Ascending aorta (tissue), 2 donors: ENCODE measurements at regions not wholly inside any gene's neighbourhood (a gene's known extent, or its start where the extent isn't known, plus 50 kb on each side); places are given as distances from the start of the nearest gene placed in this dataset.

Experiments
- DNase-seq, 2 donors: peaks; one replicate each; pipeline ENCODE4 v3.0.0-alpha.2; 2019; ENCODE audit warnings: low spot score in 2 of 2
- H3K27ac ChIP-seq, 2 donors: fragments of 200-600 bp; sonication (generic); one replicate each; pipeline ENCODE4 v1.5.1; 2016 to 2017; ENCODE audit warnings: mild to moderate bottlenecking in 1 of 2
- H3K27me3 ChIP-seq: fragments of 200-600 bp; sonication (generic); one replicate; pipeline ENCODE4 v1.5.1; 2017
- H3K36me3 ChIP-seq, 2 donors: fragments of 200-600 bp; sonication (generic); one replicate each; pipeline ENCODE4 v1.5.1; 2016
- H3K4me1 ChIP-seq, 2 donors: fragments of 200-600 bp; sonication (generic); one replicate each; pipeline ENCODE4 v1.5.1; 2016 to 2017; ENCODE audit warnings: mild to moderate bottlenecking in 1 of 2
- H3K4me3 ChIP-seq, 2 donors: fragments of 200-600 bp; sonication (generic); one replicate each; pipeline ENCODE4 v1.5.1; 2016 to 2017; ENCODE audit warnings: mild to moderate bottlenecking in 1 of 2
- H3K9me3 ChIP-seq, 2 donors: fragments of 200-600 bp; sonication (generic); one replicate each; pipeline ENCODE4 v1.5.1; 2016
- intact Hi-C: fragments of 100-400 bp; cut with DNase I; formaldehyde crosslinking; loops from one replicate; pipeline ENCODE4 v1.15.1; 2023
- TF ChIP-seq, protein P1 (sequence below), 3 experiments: fragments of 200-600 bp in 2 of 3; fragments of 450-650 bp in 1 of 3; sonication (generic) in 2 of 3; IDR thresholded peaks; one replicate each; pipeline ENCODE4 v1.5.1; 2016 to 2019; ENCODE audit warnings: antibody characterized with exemption in 3 of 3, mild to moderate bottlenecking in 1 of 3, moderate library complexity in 1 of 3

DNA sequence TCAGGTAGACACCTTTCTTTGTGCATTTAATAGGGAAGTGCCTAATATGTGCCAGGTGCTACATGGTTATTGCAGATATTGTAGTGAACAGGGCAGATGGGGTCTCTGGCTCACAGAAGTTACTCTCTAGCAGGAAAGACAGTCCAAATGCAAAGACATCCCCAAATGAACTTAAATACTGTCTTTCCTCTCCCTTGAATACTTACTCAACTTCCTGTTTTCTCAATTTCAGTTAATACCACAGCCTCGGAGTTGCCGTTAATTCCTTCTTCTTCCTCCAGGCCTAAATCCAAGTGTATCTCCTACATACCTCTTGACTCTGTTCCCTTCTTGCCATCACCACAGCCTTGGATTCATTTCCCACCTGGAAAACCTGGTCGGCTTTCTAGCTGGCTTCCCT lies 134.3 kb upstream of the SESN3 start:
- DNase-seq, result no peak
- Histone ChIP-seq H3K36me3 (no peaks in the 10 kb centered on the region), H3K4me1 (peaks cover 0 to 26% of the 10 kb centered on the region in 2 donors), H3K27me3 (no peaks in the 10 kb centered on the region), H3K4me3 (no peak overlapping the region), H3K9me3 (no peaks in the 10 kb centered on the region), H3K27ac (no peak overlapping the region)
- TF ChIP-seq, protein P1, sequence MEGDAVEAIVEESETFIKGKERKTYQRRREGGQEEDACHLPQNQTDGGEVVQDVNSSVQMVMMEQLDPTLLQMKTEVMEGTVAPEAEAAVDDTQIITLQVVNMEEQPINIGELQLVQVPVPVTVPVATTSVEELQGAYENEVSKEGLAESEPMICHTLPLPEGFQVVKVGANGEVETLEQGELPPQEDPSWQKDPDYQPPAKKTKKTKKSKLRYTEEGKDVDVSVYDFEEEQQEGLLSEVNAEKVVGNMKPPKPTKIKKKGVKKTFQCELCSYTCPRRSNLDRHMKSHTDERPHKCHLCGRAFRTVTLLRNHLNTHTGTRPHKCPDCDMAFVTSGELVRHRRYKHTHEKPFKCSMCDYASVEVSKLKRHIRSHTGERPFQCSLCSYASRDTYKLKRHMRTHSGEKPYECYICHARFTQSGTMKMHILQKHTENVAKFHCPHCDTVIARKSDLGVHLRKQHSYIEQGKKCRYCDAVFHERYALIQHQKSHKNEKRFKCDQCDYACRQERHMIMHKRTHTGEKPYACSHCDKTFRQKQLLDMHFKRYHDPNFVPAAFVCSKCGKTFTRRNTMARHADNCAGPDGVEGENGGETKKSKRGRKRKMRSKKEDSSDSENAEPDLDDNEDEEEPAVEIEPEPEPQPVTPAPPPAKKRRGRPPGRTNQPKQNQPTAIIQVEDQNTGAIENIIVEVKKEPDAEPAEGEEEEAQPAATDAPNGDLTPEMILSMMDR (IDR thresholded peaks at IDR 0.05), result no peak
- intact Hi-C loops, result no loop called here

DNA sequence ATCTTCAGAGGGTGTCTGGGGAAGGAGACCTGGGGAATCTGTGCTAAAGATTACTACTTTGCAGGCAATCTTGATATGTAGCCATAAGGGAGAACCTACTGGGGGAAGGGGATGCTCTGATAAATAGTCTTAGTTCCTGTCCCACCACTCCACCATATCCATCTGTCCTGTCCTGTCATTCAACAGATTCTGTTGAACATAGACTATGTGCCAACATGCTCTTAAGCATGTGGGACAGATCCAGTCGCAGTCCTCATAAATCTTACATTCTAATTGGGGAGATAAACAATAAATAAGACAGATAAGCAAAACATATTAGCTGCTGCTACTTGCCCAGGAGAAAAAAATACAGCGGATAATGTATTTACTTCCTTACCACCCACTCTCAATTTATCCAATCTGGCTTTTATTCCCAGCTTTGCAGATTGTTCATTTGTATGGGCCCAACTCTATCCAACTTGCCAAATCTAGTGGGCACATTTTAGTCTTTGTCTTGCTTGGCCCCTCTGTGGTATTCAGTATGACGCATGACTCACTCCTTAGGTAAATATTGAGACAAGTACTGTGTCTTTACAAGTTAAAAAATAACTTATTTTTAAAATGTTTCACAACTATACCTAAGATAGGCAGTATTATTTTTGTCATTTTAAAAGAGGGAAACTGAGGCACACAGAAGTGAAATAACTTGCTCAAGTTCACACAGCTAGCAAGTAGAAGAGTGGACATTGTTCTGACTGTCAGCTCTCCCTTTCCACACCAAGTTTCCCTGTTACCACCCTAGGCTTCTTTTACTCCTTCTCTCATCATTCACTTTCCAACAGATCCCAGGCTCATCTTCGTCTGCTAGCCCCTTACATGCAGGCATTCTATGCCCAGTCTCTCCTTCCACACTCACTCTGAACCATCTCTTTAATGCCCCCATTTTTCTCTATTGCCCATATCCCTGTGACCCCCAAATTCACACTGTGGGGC lies 133.6 kb upstream of the SESN3 start:
- TF ChIP-seq, protein P1 (IDR thresholded peaks at IDR 0.05), result no peak
- H3K9me3 ChIP-seq, result no peaks in the 10 kb centered on the region
- no peak for DNase-seq
- no peaks in the 10 kb centered on the region for H3K27me3 ChIP-seq
- H3K27ac ChIP-seq, result peak overlapping the region; percentile 27 to 29
- no peak overlapping the region for H3K4me3 ChIP-seq
- intact Hi-C loops, result loop anchor here (5.0 kb wide), 1 partner anchor 132 kb away; the partner anchor contains the start of gene SESN3
- H3K36me3 ChIP-seq, result no peaks in the 10 kb centered on the region
- peaks cover 0 to 33% of the 10 kb centered on the region in 2 donors for H3K4me1 ChIP-seq

DNA sequence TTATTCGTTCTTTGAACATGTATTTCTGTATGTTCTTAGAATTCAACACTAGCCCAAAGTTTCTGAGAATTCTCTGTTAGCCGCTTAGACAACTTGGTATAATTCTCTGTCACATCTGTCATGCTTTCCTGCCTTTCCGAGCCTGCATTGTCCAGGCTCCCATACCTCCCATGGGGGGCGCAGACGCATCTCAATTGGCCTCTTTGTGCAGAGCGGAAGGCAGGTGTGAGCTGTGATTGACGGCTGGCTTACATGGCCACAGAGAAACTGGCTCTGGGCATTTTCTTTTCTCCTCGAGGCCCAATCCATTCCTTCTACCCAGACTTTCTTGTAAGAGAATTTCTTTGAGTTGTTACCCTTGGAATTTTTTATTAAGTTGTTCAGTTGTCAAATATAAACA lies 132.7 kb upstream of the SESN3 start:
- DNase-seq, result no peak
- intact Hi-C loops, result loop anchor here (5.0 kb wide), 1 partner anchor 131 kb away; the partner anchor contains the start of gene SESN3
- no peaks in the 10 kb centered on the region for H3K9me3 ChIP-seq
- H3K27ac ChIP-seq, result no peak overlapping the region
- TF ChIP-seq, protein P1 (IDR thresholded peaks at IDR 0.05), result no peak
- no peaks in the 10 kb centered on the region for H3K36me3 ChIP-seq
- H3K4me3 ChIP-seq, result no peak overlapping the region
- peaks cover 0 to 36% of the 10 kb centered on the region in 2 donors for H3K4me1 ChIP-seq
- H3K27me3 ChIP-seq, result no peaks in the 10 kb centered on the region

DNA sequence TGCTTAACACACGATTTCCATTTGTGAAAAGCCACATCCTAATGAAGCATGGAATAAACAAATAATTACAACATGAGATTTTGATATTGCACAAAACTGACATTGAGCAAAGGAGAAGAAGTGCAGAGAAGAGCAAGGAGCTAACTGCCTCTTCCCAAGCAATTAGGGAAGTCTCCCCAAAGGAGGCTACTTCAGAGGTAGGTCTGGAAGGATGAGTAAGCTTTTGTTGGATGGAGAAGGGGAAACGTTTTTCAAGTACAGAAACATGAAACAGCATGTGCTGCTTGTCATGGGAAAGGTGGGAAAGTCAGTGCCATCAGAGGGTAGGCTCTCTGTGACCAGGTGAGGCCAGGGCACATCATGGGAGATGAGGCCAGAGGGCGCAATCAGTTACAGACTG lies 132.2 kb upstream of the SESN3 start:
- Histone ChIP-seq H3K4me3 (no peak overlapping the region), H3K27me3 (no peaks in the 10 kb centered on the region), H3K4me1 (peaks cover 0 to 36% of the 10 kb centered on the region in 2 donors), H3K9me3 (no peaks in the 10 kb centered on the region), H3K27ac (no peak overlapping the region), H3K36me3 (no peaks in the 10 kb centered on the region)
- intact Hi-C loops, result loop anchor here (5.0 kb wide), 1 partner anchor 131 kb away; the partner anchor contains the start of gene SESN3
- TF ChIP-seq, protein P1 (IDR thresholded peaks at IDR 0.05), result no peak
- DNase-seq, result no peak

DNA sequence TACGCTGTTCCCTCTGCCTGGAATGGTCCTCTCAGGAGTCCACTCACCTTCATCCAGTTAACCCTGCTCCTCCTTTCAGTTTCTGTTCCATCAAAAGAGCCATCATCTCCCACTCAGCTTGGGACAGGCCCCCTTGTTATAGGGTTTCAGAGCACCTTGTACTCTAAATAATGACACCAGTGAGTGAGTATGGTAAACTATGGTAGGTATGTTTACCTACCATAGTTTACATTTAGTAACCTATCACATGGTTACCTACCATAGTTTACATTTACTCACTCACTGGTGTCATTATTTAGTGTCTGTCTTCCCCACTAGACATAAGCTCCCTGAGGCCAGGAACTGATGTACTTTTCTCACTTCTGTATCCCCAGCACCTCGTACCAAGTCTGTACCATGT lies 130.2 kb upstream of the SESN3 start:
- TF ChIP-seq, protein P1 (IDR thresholded peaks at IDR 0.05), result no peak
- no peaks in the 10 kb centered on the region for H3K9me3 ChIP-seq
- no peaks in the 10 kb centered on the region for H3K27me3 ChIP-seq
- no peaks in the 10 kb centered on the region for H3K36me3 ChIP-seq
- peaks cover 0 to 36% of the 10 kb centered on the region in 2 donors for H3K4me1 ChIP-seq
- no peak for DNase-seq
- intact Hi-C loops, result loop anchor here (5.0 kb wide), 1 partner anchor 129 kb away; the partner anchor contains the start of gene SESN3
- H3K4me3 ChIP-seq, result no peak overlapping the region
- H3K27ac ChIP-seq, result no peak overlapping the region
